ENCODE measurements at regions not wholly inside any gene's neighbourhood (a gene's known extent, or its start where the extent isn't known, plus 50 kb on each side); places are given as distances from the start of the nearest gene placed in this dataset.

DNA sequence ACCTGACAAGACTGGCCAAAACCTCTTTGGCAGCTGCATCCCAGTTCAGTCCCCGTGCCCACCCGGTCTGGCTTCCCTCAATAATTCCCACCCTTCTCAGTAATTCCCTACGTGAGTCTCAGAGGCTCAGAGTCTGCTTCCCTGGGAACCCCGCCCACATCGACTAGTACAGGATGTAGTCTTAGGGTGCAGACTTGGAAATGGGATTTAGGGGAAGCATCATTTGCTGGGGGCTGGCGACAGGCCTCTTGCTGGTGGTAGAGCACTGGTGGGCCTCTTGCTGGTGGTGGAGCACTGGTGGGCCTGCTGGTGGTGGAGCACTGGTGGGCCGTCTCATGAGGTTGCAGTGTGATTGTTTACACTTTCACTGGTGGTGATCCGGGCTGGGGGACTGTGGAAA is 199.5 kb upstream of the B3GAT1 start:
- TF ChIP-seq, protein P1, sequence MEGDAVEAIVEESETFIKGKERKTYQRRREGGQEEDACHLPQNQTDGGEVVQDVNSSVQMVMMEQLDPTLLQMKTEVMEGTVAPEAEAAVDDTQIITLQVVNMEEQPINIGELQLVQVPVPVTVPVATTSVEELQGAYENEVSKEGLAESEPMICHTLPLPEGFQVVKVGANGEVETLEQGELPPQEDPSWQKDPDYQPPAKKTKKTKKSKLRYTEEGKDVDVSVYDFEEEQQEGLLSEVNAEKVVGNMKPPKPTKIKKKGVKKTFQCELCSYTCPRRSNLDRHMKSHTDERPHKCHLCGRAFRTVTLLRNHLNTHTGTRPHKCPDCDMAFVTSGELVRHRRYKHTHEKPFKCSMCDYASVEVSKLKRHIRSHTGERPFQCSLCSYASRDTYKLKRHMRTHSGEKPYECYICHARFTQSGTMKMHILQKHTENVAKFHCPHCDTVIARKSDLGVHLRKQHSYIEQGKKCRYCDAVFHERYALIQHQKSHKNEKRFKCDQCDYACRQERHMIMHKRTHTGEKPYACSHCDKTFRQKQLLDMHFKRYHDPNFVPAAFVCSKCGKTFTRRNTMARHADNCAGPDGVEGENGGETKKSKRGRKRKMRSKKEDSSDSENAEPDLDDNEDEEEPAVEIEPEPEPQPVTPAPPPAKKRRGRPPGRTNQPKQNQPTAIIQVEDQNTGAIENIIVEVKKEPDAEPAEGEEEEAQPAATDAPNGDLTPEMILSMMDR (IDR thresholded peaks at IDR 0.05 in 4 of 5, conservative IDR thresholded peaks at IDR 0.05 in 1 of 5) = no peak
- no peak for TF ChIP-seq POLR2A (IDR thresholded peaks at IDR 0.05)
